Fibroblast of skin of left biceps (primary cell): ENCODE measurements at regions not wholly inside any gene's neighbourhood (a gene's known extent, or its start where the extent isn't known, plus 50 kb on each side); places are given as distances from the start of the nearest gene placed in this dataset.
"Not testable (repeated sequence)": the region's sequence is repeated elsewhere in the genome, so short reads cannot be mapped to it uniquely, and the experiment has no call there.

Experiments used
- DNase-seq, 2 experiments: peaks; one replicate each; pipeline ENCODE4 v3.0.0-alpha.2; 2013; ENCODE audit warnings: low read depth in 2 of 2

GRCh38 chr12:83615152-83615551 lies 928.4 kb downstream of the TMTC2 start:
- no peak for DNase-seq

GRCh38 chr12:83613586-83614110 lies 926.9 kb downstream of the TMTC2 start:
- DNase-seq = no peak

GRCh38 chr12:83603106-83603505 lies 916.4 kb downstream of the TMTC2 start:
- no peak for DNase-seq

GRCh38 chr12:83575326-83575725 lies 888.6 kb downstream of the TMTC2 start:
- no peak for DNase-seq

GRCh38 chr12:83574142-83574541 lies 887.4 kb downstream of the TMTC2 start:
- no peak for DNase-seq

- peak; percentile 16 to 25 for DNase-seq
These were observed 887.0 kb downstream of the TMTC2 start for GRCh38 chr12:83573671-83574070.

- no peak for DNase-seq
These were observed 872.9 kb downstream of the TMTC2 start for GRCh38 chr12:83559650-83560049.

GRCh38 chr12:83556040-83556439 lies 869.3 kb downstream of the TMTC2 start:
- DNase-seq = not testable (repeated sequence)

GRCh38 chr12:83541446-83541845 lies 854.7 kb downstream of the TMTC2 start:
- DNase-seq = no peak

GRCh38 chr12:83538361-83538965 lies 851.8 kb downstream of the TMTC2 start:
- no peak for DNase-seq

GRCh38 chr12:83537428-83538053 lies 850.8 kb downstream of the TMTC2 start:
- DNase-seq = no peak

GRCh38 chr12:83536496-83536895 lies 849.8 kb downstream of the TMTC2 start:
- no peak for DNase-seq

- no peak for DNase-seq
These were observed 841.9 kb downstream of the TMTC2 start for GRCh38 chr12:83528571-83528970.

GRCh38 chr12:83527810-83528209 lies 841.1 kb downstream of the TMTC2 start:
- DNase-seq = no peak

- DNase-seq = no peak
These were observed 828.8 kb downstream of the TMTC2 start for GRCh38 chr12:83515306-83516026.

- no peak for DNase-seq
These were observed 827.7 kb downstream of the TMTC2 start for GRCh38 chr12:83514372-83514771.

GRCh38 chr12:83506841-83507240 lies 820.1 kb downstream of the TMTC2 start:
- DNase-seq = no peak

GRCh38 chr12:83505586-83505985 lies 818.9 kb downstream of the TMTC2 start:
- DNase-seq = no peak

- not testable (repeated sequence) for DNase-seq
These were observed 813.2 kb downstream of the TMTC2 start for GRCh38 chr12:83499894-83500293.

GRCh38 chr12:83477696-83478095 lies 791.0 kb downstream of the TMTC2 start:
- no peak for DNase-seq

GRCh38 chr12:83476695-83477690 lies 790.3 kb downstream of the TMTC2 start:
- no peak for DNase-seq

GRCh38 chr12:83476006-83476405 lies 789.3 kb downstream of the TMTC2 start:
- no peak for DNase-seq
